H1 (cell line): ENCODE measurements at regions not wholly inside any gene's neighbourhood (a gene's known extent, or its start where the extent isn't known, plus 50 kb on each side); places are given as distances from the start of the nearest gene placed in this dataset.

Experiments
- CTCF ChIA-PET: fragments of 300-600 bp; sonication (Branson Sonifier 250); formaldehyde crosslinking; loops from one replicate; lab custom pipeline; 2021; ENCODE audit not compliant: partially characterized antibody; lab: Charles Lee
- POLR2A ChIA-PET: fragments of 300-600 bp; sonication (Branson Sonifier 250); formaldehyde crosslinking; loops from one replicate; lab custom pipeline; 2021; ENCODE audit warnings: inconsistent platforms; ENCODE audit not compliant: partially characterized antibody; lab: Charles Lee
- DNase-seq, 2 experiments: peaks; one replicate each; pipeline versions ENCODE4 v3.0.0 to v3.0.0-alpha.2; 2010 to 2022; ENCODE audit warnings: low spot score in 2 of 2, low read depth in 1 of 2, mixed read lengths in 1 of 2
- FAIRE-seq: peaks from 2 replicates; lab custom pipeline; 2011; peaks lifted over from hg19 to GRCh38; lab: Jason Lieb, UNC
- H2AFZ ChIP-seq: 2 replicates; pipeline ENCODE4 v1.8.1; 2012; ENCODE audit warnings: low read length, inconsistent platforms
- H2AK5ac ChIP-seq: 2 replicates; pipeline ENCODE4 v1.6.1; 2013; ENCODE audit warnings: low read depth, low read length
- H2BK120ac ChIP-seq: replicated peaks from 2 replicates; pipeline ENCODE3; 2013; ENCODE audit warnings: low read depth, low read length, inconsistent platforms
- H2BK12ac ChIP-seq: 2 replicates; pipeline ENCODE4 v1.6.1; 2013; ENCODE audit warnings: low read depth, low read length
- H2BK15ac ChIP-seq: 2 replicates; pipeline ENCODE4 v1.6.1; 2013; ENCODE audit warnings: low read length
- H2BK20ac ChIP-seq: 2 replicates; pipeline ENCODE4 v1.6.1; 2013; ENCODE audit warnings: low read length
- H2BK5ac ChIP-seq: 2 replicates; pipeline ENCODE4 v1.6.1; 2013; ENCODE audit warnings: low read depth, low read length
- H3K14ac ChIP-seq: 2 replicates; pipeline ENCODE4 v1.6.1; 2013; ENCODE audit warnings: inconsistent platforms; ENCODE audit not compliant: insufficient read length
- H3K18ac ChIP-seq: 2 replicates; pipeline ENCODE4 v1.6.1; 2013; ENCODE audit warnings: low read length; ENCODE audit errors: extremely low read depth
- H3K23ac ChIP-seq: 2 replicates; pipeline ENCODE4 v1.6.1; 2013; ENCODE audit warnings: inconsistent platforms; ENCODE audit not compliant: insufficient read length
- H3K23me2 ChIP-seq: 2 replicates; pipeline ENCODE4 v1.6.1; 2013; ENCODE audit warnings: low read depth, low read length
- H3K27ac ChIP-seq: 2 replicates; pipeline ENCODE4 v1.6.1; 2011; ENCODE audit warnings: low read depth, low read length, inconsistent platforms
- H3K27me3 ChIP-seq, 4 experiments: replicated peaks in 1 of 4; 1 replicate in 1 of 4; 2 replicates in 3 of 4; pipeline versions ENCODE4 v1.6.1 to v1.8.1; 2011 to 2013; ENCODE audit warnings: low read length in 3 of 4, mild to moderate bottlenecking in 3 of 4, inconsistent platforms in 2 of 4, mixed read lengths in 2 of 4, moderate library complexity in 1 of 4; ENCODE audit not compliant: control insufficient read depth in 3 of 4, insufficient read depth in 3 of 4; ENCODE audit errors: extremely low read depth in 1 of 4
- H3K36me3 ChIP-seq, 4 experiments: 2 replicates each; pipeline versions ENCODE4 v1.6.1 to v1.8.1; 2011 to 2013; ENCODE audit warnings: mild to moderate bottlenecking in 4 of 4, low read length in 3 of 4, moderate library complexity in 2 of 4, control low read depth in 1 of 4, inconsistent platforms in 1 of 4; ENCODE audit not compliant: insufficient read depth in 4 of 4, control insufficient read depth in 2 of 4
- H3K4ac ChIP-seq: replicated peaks from 2 replicates; pipeline ENCODE3; 2013; ENCODE audit warnings: low read length, low read depth, mixed read lengths, inconsistent platforms; ENCODE audit not compliant: insufficient read length
- H3K4me1 ChIP-seq, 4 experiments: replicated peaks in 1 of 4; 1 replicate in 1 of 4; 2 replicates in 3 of 4; pipeline versions ENCODE4 v1.6.1 to v1.8.1; 2011 to 2013; ENCODE audit warnings: low read length in 3 of 4, inconsistent platforms in 2 of 4, mixed read lengths in 1 of 4; ENCODE audit not compliant: insufficient read depth in 4 of 4, control insufficient read depth in 3 of 4
- H3K4me2 ChIP-seq, 2 experiments: 2 replicates each; pipeline versions ENCODE4 v1.6.1 to v1.8.1; 2011 to 2013; ENCODE audit warnings: low read depth in 2 of 2, low read length in 2 of 2, control low read depth in 1 of 2, inconsistent platforms in 1 of 2, mild to moderate bottlenecking in 1 of 2; ENCODE audit not compliant: insufficient read depth in 1 of 2
- H3K4me3 ChIP-seq, 4 experiments: fragments of 200-600, 300-600 bp in 1 of 4; sonication (generic), shearing (Covaris generic), sonication (Bioruptor Twin) in 1 of 4; 2 replicates each; pipeline versions ENCODE4 v1.5.1 to v1.8.1; 2011 to 2016; ENCODE audit warnings: low read length in 4 of 4, low read depth in 3 of 4, control low read depth in 2 of 4, inconsistent platforms in 2 of 4, mild to moderate bottlenecking in 2 of 4, mixed read lengths in 1 of 4, moderate library complexity in 1 of 4; ENCODE audit not compliant: insufficient read depth in 2 of 4; ENCODE audit errors: extremely low read depth in 1 of 4
- H3K56ac ChIP-seq: replicated peaks from 2 replicates; pipeline ENCODE3; 2013; ENCODE audit warnings: low read depth, mild to moderate bottlenecking, mixed read lengths, low read length, inconsistent platforms; ENCODE audit not compliant: insufficient read length
- H3K79me1 ChIP-seq: 2 replicates; pipeline ENCODE4 v1.6.1; 2013; ENCODE audit warnings: low read depth, low read length, control low read depth
- H3K79me2 ChIP-seq, 2 experiments: 2 replicates each; pipeline versions ENCODE4 v1.6.1 to v1.8.1; 2012 to 2013; ENCODE audit warnings: low read length in 2 of 2, mild to moderate bottlenecking in 2 of 2, inconsistent platforms in 1 of 2; ENCODE audit not compliant: insufficient read depth in 2 of 2, control insufficient read depth in 1 of 2
- H3K9ac ChIP-seq, 4 experiments: replicated peaks in 1 of 4; 1 replicate in 1 of 4; 2 replicates in 3 of 4; pipeline versions ENCODE4 v1.6.1 to v1.8.1; 2011 to 2013; ENCODE audit warnings: low read depth in 3 of 4, low read length in 3 of 4, control low read depth in 2 of 4, mild to moderate bottlenecking in 2 of 4, moderate library complexity in 2 of 4, inconsistent platforms in 1 of 4; ENCODE audit errors: extremely low read depth in 1 of 4
- H3K9me3 ChIP-seq, 2 experiments: 2 replicates each; pipeline versions ENCODE4 v1.6.1 to v1.8.1; 2012 to 2013; ENCODE audit warnings: mild to moderate bottlenecking in 2 of 2, moderate library complexity in 2 of 2, control low read depth in 1 of 2, inconsistent platforms in 1 of 2, low read depth in 1 of 2, low read length in 1 of 2, mixed read lengths in 1 of 2; ENCODE audit not compliant: insufficient read depth in 2 of 2
- H4K20me1 ChIP-seq, 2 experiments: replicated peaks in 1 of 2; 2 replicates each; pipeline versions ENCODE3 to v1.8.1; 2011 to 2013; ENCODE audit warnings: inconsistent platforms in 2 of 2, low read length in 2 of 2, mild to moderate bottlenecking in 1 of 2; ENCODE audit not compliant: insufficient read depth in 2 of 2, control insufficient read depth in 1 of 2
- H4K5ac ChIP-seq: 2 replicates; pipeline ENCODE4 v1.6.1; 2013; ENCODE audit warnings: low read length, low read depth, mixed read lengths, inconsistent platforms; ENCODE audit not compliant: insufficient read length
- H4K8ac ChIP-seq: 2 replicates; pipeline ENCODE4 v1.8.0; 2013; ENCODE audit warnings: mild to moderate bottlenecking, moderate library complexity, low read length, inconsistent platforms; ENCODE audit not compliant: insufficient read depth; ENCODE audit errors: extremely low read depth
- H4K91ac ChIP-seq: replicated peaks from 2 replicates; pipeline ENCODE3; 2013; ENCODE audit warnings: low read length, mixed read lengths, inconsistent platforms; ENCODE audit not compliant: insufficient read length
- ATF2 ChIP-seq: IDR thresholded peaks from 2 replicates; pipeline ENCODE4 v1.6.1; 2012; ENCODE audit warnings: low read length, inconsistent platforms
- BACH1 ChIP-seq: IDR thresholded peaks from 2 replicates; pipeline ENCODE4 v1.6.1; 2012; ENCODE audit warnings: low read length, improper control_type of control experiment
- BRCA1 ChIP-seq: IDR thresholded peaks from 2 replicates; pipeline ENCODE4 v1.6.1; 2012; ENCODE audit warnings: low read depth, low read length, improper control_type of control experiment
- CBX8 ChIP-seq: fragments of 300-800, 300-1000 bp; sonication (generic); IDR thresholded peaks from 2 replicates; pipeline ENCODE4 v1.7.1; 2016; ENCODE audit warnings: low read depth, low read length, borderline replicate concordance
- CHD2 ChIP-seq: IDR thresholded peaks from 2 replicates; pipeline ENCODE4 v1.6.1; 2012; ENCODE audit warnings: low read length, improper control_type of control experiment
- GTF2F1 ChIP-seq: IDR thresholded peaks from 2 replicates; pipeline ENCODE4 v1.6.1; 2012; ENCODE audit warnings: low read depth, low read length, improper control_type of control experiment, borderline replicate concordance
- HDAC6 ChIP-seq: IDR thresholded peaks from one replicate; pipeline ENCODE4 v1.7.1; 2012; ENCODE audit warnings: low read depth, mild to moderate bottlenecking, inconsistent platforms, low read length, moderate library complexity
- KDM1A ChIP-seq: fragments of 200-600, 300-600 bp; sonication (generic); IDR thresholded peaks from 2 replicates; pipeline ENCODE4 v1.7.1; 2016; ENCODE audit warnings: mild to moderate bottlenecking, low read length, borderline replicate concordance
- NRF1 ChIP-seq: IDR thresholded peaks from 2 replicates; pipeline ENCODE4 v1.6.1; 2011; ENCODE audit warnings: mild to moderate bottlenecking, low read depth, low read length, improper control_type of control experiment
- POU5F1 ChIP-seq: IDR thresholded peaks from 2 replicates; pipeline ENCODE4 v1.6.1; 2011; ENCODE audit warnings: low read depth, mild to moderate bottlenecking, low read length, moderate library complexity
- RBBP5 ChIP-seq: IDR thresholded peaks from 2 replicates; pipeline ENCODE4 v1.7.1; 2012; ENCODE audit warnings: low read depth, mild to moderate bottlenecking, inconsistent platforms, low read length, moderate library complexity, borderline replicate concordance
- SP4 ChIP-seq: IDR thresholded peaks from 2 replicates; pipeline ENCODE4 v1.6.1; 2012; ENCODE audit warnings: low read length, inconsistent platforms
- SUZ12 ChIP-seq: fragments of 200-600 bp; sonication (generic); IDR thresholded peaks from 2 replicates; pipeline ENCODE4 v1.6.1; 2012; ENCODE audit warnings: mild to moderate bottlenecking, inconsistent platforms, low read length, moderate library complexity, mixed read lengths
- TAF7 ChIP-seq: optimal IDR thresholded peaks from 2 replicates; pipeline ENCODE3; 2011; ENCODE audit warnings: low read depth, mild to moderate bottlenecking, inconsistent platforms, low read length, moderate library complexity, borderline replicate concordance
- TBP ChIP-seq: IDR thresholded peaks from 2 replicates; pipeline ENCODE4 v1.6.1; 2011; ENCODE audit warnings: low read depth, low read length, improper control_type of control experiment
- TEAD4 ChIP-seq: IDR thresholded peaks from 2 replicates; pipeline ENCODE4 v1.6.1; 2012; ENCODE audit warnings: low read depth, low read length, inconsistent platforms, mixed read lengths

GRCh38 chr3:139746481-139746880 is 68.7 kb upstream of the NMNAT3 start:
- Histone ChIP-seq H3K18ac (no peak overlapping the region), H3K4me3 (no peak overlapping the region), H3K36me3 (no peaks in the 10 kb centered on the region), H3K9ac (no peak overlapping the region), H2AK5ac (no peak overlapping the region), H2AFZ (no peak overlapping the region), H4K20me1 (no peaks in the 10 kb centered on the region), H3K4ac (no peak overlapping the region), H2BK5ac (no peak overlapping the region), H2BK12ac (no peak overlapping the region), H2BK15ac (no peak overlapping the region), H3K9me3 (no peaks in the 10 kb centered on the region), H4K8ac (no peak overlapping the region), H3K27ac (no peak overlapping the region), H4K91ac (no peak overlapping the region), H3K79me1 (no peaks in the 10 kb centered on the region), H2BK120ac (no peak overlapping the region), H2BK20ac (no peak overlapping the region), H3K23ac (no peak overlapping the region), H3K4me1 (no peaks in the 10 kb centered on the region), H3K23me2 (no peaks in the 10 kb centered on the region), H3K27me3 (no peaks in the 10 kb centered on the region), H3K4me2 (no peak overlapping the region), H4K5ac (no peak overlapping the region), H3K79me2 (no peaks in the 10 kb centered on the region), H3K56ac (no peak overlapping the region), H3K14ac (no peak overlapping the region)
- DNase-seq: no peak
- POLR2A ChIA-PET: no interaction called here
- CTCF ChIA-PET: interaction anchor here (0.8 to 1.5 kb wide), 5 partner anchors 15 to 180 kb away, joined by 3 to 4 read pairs (median 3); no protein-coding TSS in a partner anchor
- FAIRE-seq: no peak
- TF ChIP-seq ATF2: no peak
- no peak for TF ChIP-seq RBBP5
- TF ChIP-seq POU5F1: no peak
- no peak for TF ChIP-seq HDAC6
- TF ChIP-seq BACH1: no peak
- TF ChIP-seq NRF1: no peak
- TF ChIP-seq TAF7: no peak
- TF ChIP-seq BRCA1: no peak
- TF ChIP-seq SP4: no peak
- no peak for TF ChIP-seq GTF2F1
- TF ChIP-seq CHD2: no peak
- no peak for TF ChIP-seq CBX8
- no peak for TF ChIP-seq KDM1A
- no peak for TF ChIP-seq TBP
- TF ChIP-seq SUZ12: no peak
- no peak for TF ChIP-seq TEAD4
